Astrocyte (in vitro differentiated cells and primary cell): ENCODE measurements at regions not wholly inside any gene's neighbourhood (a gene's known extent, or its start where the extent isn't known, plus 50 kb on each side); places are given as distances from the start of the nearest gene placed in this dataset.

Experiments used
- EZH2 ChIP-seq: IDR thresholded peaks from 2 replicates; pipeline ENCODE4 v1.6.1; 2012; ENCODE audit warnings: mild to moderate bottlenecking, low read length, inconsistent platforms; ENCODE audit not compliant: insufficient read depth
- TF ChIP-seq, protein P1 (sequence below): IDR thresholded peaks from 2 replicates; pipeline ENCODE4 v1.5.1; 2011; ENCODE audit warnings: low read depth, mild to moderate bottlenecking, inconsistent platforms, low read length, moderate library complexity; ENCODE audit not compliant: insufficient read depth

DNA sequence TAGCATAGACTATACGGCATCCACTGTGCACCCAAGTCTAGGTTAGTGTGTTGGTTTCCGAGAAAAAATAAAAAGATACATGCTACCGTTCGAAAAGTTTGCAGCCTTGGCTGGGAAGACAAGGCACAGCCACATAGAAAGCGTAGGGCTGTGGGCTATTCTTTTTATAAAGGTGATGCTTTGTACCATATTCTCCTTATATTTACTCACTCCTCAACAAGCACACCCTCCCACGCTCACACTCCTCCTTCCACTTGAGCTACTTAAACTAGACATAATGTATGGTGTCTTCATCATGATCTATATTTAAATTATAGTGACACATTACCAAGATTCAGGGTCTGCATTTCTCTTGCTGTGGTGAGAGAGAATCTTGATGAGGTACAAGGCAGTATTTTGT lies 1416.5 kb downstream of the AACS start:
- TF ChIP-seq, protein P1, sequence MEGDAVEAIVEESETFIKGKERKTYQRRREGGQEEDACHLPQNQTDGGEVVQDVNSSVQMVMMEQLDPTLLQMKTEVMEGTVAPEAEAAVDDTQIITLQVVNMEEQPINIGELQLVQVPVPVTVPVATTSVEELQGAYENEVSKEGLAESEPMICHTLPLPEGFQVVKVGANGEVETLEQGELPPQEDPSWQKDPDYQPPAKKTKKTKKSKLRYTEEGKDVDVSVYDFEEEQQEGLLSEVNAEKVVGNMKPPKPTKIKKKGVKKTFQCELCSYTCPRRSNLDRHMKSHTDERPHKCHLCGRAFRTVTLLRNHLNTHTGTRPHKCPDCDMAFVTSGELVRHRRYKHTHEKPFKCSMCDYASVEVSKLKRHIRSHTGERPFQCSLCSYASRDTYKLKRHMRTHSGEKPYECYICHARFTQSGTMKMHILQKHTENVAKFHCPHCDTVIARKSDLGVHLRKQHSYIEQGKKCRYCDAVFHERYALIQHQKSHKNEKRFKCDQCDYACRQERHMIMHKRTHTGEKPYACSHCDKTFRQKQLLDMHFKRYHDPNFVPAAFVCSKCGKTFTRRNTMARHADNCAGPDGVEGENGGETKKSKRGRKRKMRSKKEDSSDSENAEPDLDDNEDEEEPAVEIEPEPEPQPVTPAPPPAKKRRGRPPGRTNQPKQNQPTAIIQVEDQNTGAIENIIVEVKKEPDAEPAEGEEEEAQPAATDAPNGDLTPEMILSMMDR = no peak
- TF ChIP-seq EZH2 = no peak
